BLaER1 (cell line): ENCODE measurements at regions not wholly inside any gene's neighbourhood (a gene's known extent, or its start where the extent isn't known, plus 50 kb on each side); places are given as distances from the start of the nearest gene placed in this dataset.

Experiments
- H3K27ac ChIP-seq: shearing (Covaris generic); formaldehyde crosslinking; 2 replicates; pipeline ENCODE4 v1.8.1; 2022
- H3K27me3 ChIP-seq: shearing (Covaris generic); formaldehyde crosslinking; 2 replicates; pipeline ENCODE4 v1.8.1; 2022
- H3K36me3 ChIP-seq: shearing (Covaris generic); formaldehyde crosslinking; 2 replicates; pipeline ENCODE4 v1.8.1; 2022
- H3K4me1 ChIP-seq: shearing (Covaris generic); formaldehyde crosslinking; 2 replicates; pipeline ENCODE4 v1.8.1; 2022
- H3K4me2 ChIP-seq: shearing (Covaris generic); formaldehyde crosslinking; 2 replicates; pipeline ENCODE4 v1.8.1; 2022
- H3K4me3 ChIP-seq: shearing (Covaris generic); formaldehyde crosslinking; 2 replicates; pipeline ENCODE4 v1.8.1; 2022
- H3K9ac ChIP-seq: shearing (Covaris generic); formaldehyde crosslinking; 2 replicates; pipeline ENCODE4 v1.8.1; 2022
- H3K9me3 ChIP-seq: shearing (Covaris generic); formaldehyde crosslinking; 2 replicates; pipeline ENCODE4 v1.8.1; 2022
- H4K20me1 ChIP-seq: shearing (Covaris generic); formaldehyde crosslinking; 2 replicates; pipeline ENCODE4 v1.8.1; 2022
- Cebpa-rat ChIP-seq: shearing (Covaris generic); IDR thresholded peaks from 2 replicates; pipeline ENCODE4 v1.8.1; 2022

GRCh38 chr5:40089269-40089668 lies 590.4 kb upstream of the PTGER4 start:
- Histone ChIP-seq H3K9me3 (peaks cover 46% of the 10 kb centered on the region), H3K36me3 (no peaks in the 10 kb centered on the region), H3K9ac (no peak overlapping the region), H4K20me1 (no peaks in the 10 kb centered on the region), H3K27ac (no peak overlapping the region), H3K4me1 (no peaks in the 10 kb centered on the region), H3K4me3 (no peak overlapping the region), H3K4me2 (no peak overlapping the region), H3K27me3 (no peaks in the 10 kb centered on the region)
- TF ChIP-seq Cebpa-rat: no peak

GRCh38 chr5:40084614-40085013 lies 595.1 kb upstream of the PTGER4 start:
- Histone ChIP-seq H3K4me3 (no peak overlapping the region), H4K20me1 (no peaks in the 10 kb centered on the region), H3K4me1 (no peaks in the 10 kb centered on the region), H3K9ac (no peak overlapping the region), H3K27me3 (no peaks in the 10 kb centered on the region), H3K4me2 (no peak overlapping the region), H3K9me3 (peaks cover 12% of the 10 kb centered on the region), H3K36me3 (no peaks in the 10 kb centered on the region), H3K27ac (no peak overlapping the region)
- no peak for TF ChIP-seq Cebpa-rat

GRCh38 chr5:40082313-40082712 lies 597.4 kb upstream of the PTGER4 start:
- Histone ChIP-seq H3K4me2 (no peak overlapping the region), H4K20me1 (no peaks in the 10 kb centered on the region), H3K4me3 (no peak overlapping the region), H3K4me1 (no peaks in the 10 kb centered on the region), H3K36me3 (no peaks in the 10 kb centered on the region), H3K27ac (no peak overlapping the region), H3K9ac (no peak overlapping the region), H3K9me3 (no peaks in the 10 kb centered on the region), H3K27me3 (no peaks in the 10 kb centered on the region)
- no peak for TF ChIP-seq Cebpa-rat

GRCh38 chr5:40080191-40080590 lies 599.5 kb upstream of the PTGER4 start:
- Histone ChIP-seq H3K27ac (no peak overlapping the region), H3K36me3 (no peaks in the 10 kb centered on the region), H3K4me1 (no peaks in the 10 kb centered on the region), H3K4me2 (no peak overlapping the region), H3K27me3 (no peaks in the 10 kb centered on the region), H3K9me3 (no peaks in the 10 kb centered on the region), H3K4me3 (no peak overlapping the region), H3K9ac (no peak overlapping the region), H4K20me1 (no peaks in the 10 kb centered on the region)
- no peak for TF ChIP-seq Cebpa-rat

- Histone ChIP-seq H3K27me3 (no peaks in the 10 kb centered on the region), H3K4me1 (no peaks in the 10 kb centered on the region), H3K4me3 (no peak overlapping the region), H3K36me3 (no peaks in the 10 kb centered on the region), H3K9me3 (no peaks in the 10 kb centered on the region), H3K9ac (no peak overlapping the region), H4K20me1 (no peaks in the 10 kb centered on the region), H3K27ac (no peak overlapping the region), H3K4me2 (no peak overlapping the region)
- TF ChIP-seq Cebpa-rat: no peak
These were observed 600.7 kb upstream of the PTGER4 start for GRCh38 chr5:40078898-40079575.

- no peak for TF ChIP-seq Cebpa-rat
- no peak overlapping the region for H3K4me3 ChIP-seq
- H3K4me1 ChIP-seq: no peaks in the 10 kb centered on the region
- no peaks in the 10 kb centered on the region for H3K36me3 ChIP-seq
- H3K27ac ChIP-seq: no peak overlapping the region
- H3K27me3 ChIP-seq: no peaks in the 10 kb centered on the region
- H3K4me2 ChIP-seq: no peak overlapping the region
- no peak overlapping the region for H3K9ac ChIP-seq
- no peaks in the 10 kb centered on the region for H4K20me1 ChIP-seq
- H3K9me3 ChIP-seq: no peaks in the 10 kb centered on the region
These were observed 604.9 kb upstream of the PTGER4 start for GRCh38 chr5:40074826-40075225.

GRCh38 chr5:40073927-40074326 lies 605.8 kb upstream of the PTGER4 start:
- no peaks in the 10 kb centered on the region for H3K36me3 ChIP-seq
- TF ChIP-seq Cebpa-rat: no peak
- H3K9me3 ChIP-seq: no peaks in the 10 kb centered on the region
- H3K4me2 ChIP-seq: no peak overlapping the region
- no peaks in the 10 kb centered on the region for H3K4me1 ChIP-seq
- no peak overlapping the region for H3K4me3 ChIP-seq
- H3K27ac ChIP-seq: no peak overlapping the region
- no peaks in the 10 kb centered on the region for H4K20me1 ChIP-seq
- H3K9ac ChIP-seq: no peak overlapping the region
- H3K27me3 ChIP-seq: no peaks in the 10 kb centered on the region

GRCh38 chr5:40071870-40072269 lies 607.8 kb upstream of the PTGER4 start:
- H3K4me3 ChIP-seq: no peak overlapping the region
- H4K20me1 ChIP-seq: no peaks in the 10 kb centered on the region
- H3K27ac ChIP-seq: no peak overlapping the region
- no peaks in the 10 kb centered on the region for H3K9me3 ChIP-seq
- no peaks in the 10 kb centered on the region for H3K4me1 ChIP-seq
- H3K9ac ChIP-seq: no peak overlapping the region
- TF ChIP-seq Cebpa-rat: no peak
- H3K4me2 ChIP-seq: no peak overlapping the region
- no peaks in the 10 kb centered on the region for H3K27me3 ChIP-seq
- no peaks in the 10 kb centered on the region for H3K36me3 ChIP-seq

GRCh38 chr5:40066616-40067015 lies 613.1 kb upstream of the PTGER4 start:
- H3K4me1 ChIP-seq: no peaks in the 10 kb centered on the region
- no peak overlapping the region for H3K4me2 ChIP-seq
- H3K36me3 ChIP-seq: no peaks in the 10 kb centered on the region
- no peak overlapping the region for H3K27ac ChIP-seq
- no peaks in the 10 kb centered on the region for H3K9me3 ChIP-seq
- H3K4me3 ChIP-seq: no peak overlapping the region
- TF ChIP-seq Cebpa-rat: no peak
- no peaks in the 10 kb centered on the region for H3K27me3 ChIP-seq
- H3K9ac ChIP-seq: no peak overlapping the region
- H4K20me1 ChIP-seq: no peaks in the 10 kb centered on the region

GRCh38 chr5:40052808-40053207 lies 626.9 kb upstream of the PTGER4 start:
- no peak for TF ChIP-seq Cebpa-rat
- Histone ChIP-seq H3K9me3 (no peaks in the 10 kb centered on the region), H3K4me3 (no peak overlapping the region), H3K27me3 (no peaks in the 10 kb centered on the region), H3K4me2 (no peak overlapping the region), H3K9ac (no peak overlapping the region), H3K4me1 (no peaks in the 10 kb centered on the region), H3K36me3 (no peaks in the 10 kb centered on the region), H4K20me1 (no peaks in the 10 kb centered on the region), H3K27ac (no peak overlapping the region)

- H3K27me3 ChIP-seq: no peaks in the 10 kb centered on the region
These were observed 622.0 kb upstream of the DAB2 start for GRCh38 chr5:40046792-40047191.

More at GRCh38 chr5:40046792-40047191, 622.0 kb upstream of the DAB2 start:
- H3K4me1 ChIP-seq: no peaks in the 10 kb centered on the region
- H3K36me3 ChIP-seq: no peaks in the 10 kb centered on the region
- no peak overlapping the region for H3K4me3 ChIP-seq
- H3K9me3 ChIP-seq: no peaks in the 10 kb centered on the region
- H4K20me1 ChIP-seq: no peaks in the 10 kb centered on the region
- no peak overlapping the region for H3K4me2 ChIP-seq
- TF ChIP-seq Cebpa-rat: no peak
- H3K9ac ChIP-seq: no peak overlapping the region
- no peak overlapping the region for H3K27ac ChIP-seq
